H1 (cell line): ENCODE measurements at regions not wholly inside any gene's neighbourhood (a gene's known extent, or its start where the extent isn't known, plus 50 kb on each side); places are given as distances from the start of the nearest gene placed in this dataset.

Experiments used
- ASH2L ChIP-seq: fragments of 200-600, 300-600 bp; sonication (generic); IDR thresholded peaks from one replicate; pipeline ENCODE4 v1.7.1; 2017; ENCODE audit warnings: low read length
- EP300 ChIP-seq, 2 experiments: IDR thresholded peaks; 1 replicate in 1 of 2; 2 replicates in 1 of 2; pipeline ENCODE4 v1.6.1; 2011 to 2012; ENCODE audit warnings: low read depth in 2 of 2, low read length in 2 of 2, mild to moderate bottlenecking in 2 of 2, borderline replicate concordance in 1 of 2, inconsistent platforms in 1 of 2, moderate library complexity in 1 of 2
- GTF2F1 ChIP-seq: IDR thresholded peaks from 2 replicates; pipeline ENCODE4 v1.6.1; 2012; ENCODE audit warnings: low read depth, low read length, improper control_type of control experiment, borderline replicate concordance
- HDAC2 ChIP-seq, 2 experiments: fragments of 300-600 bp in 1 of 2; sonication (generic) in 1 of 2; IDR thresholded peaks; 2 replicates each; pipeline ENCODE4 v1.6.1; 2011 to 2012; ENCODE audit warnings: low read depth in 2 of 2, low read length in 2 of 2, mild to moderate bottlenecking in 2 of 2, moderate library complexity in 2 of 2, borderline replicate concordance in 1 of 2, inconsistent platforms in 1 of 2
- JUN ChIP-seq: IDR thresholded peaks from 2 replicates; pipeline ENCODE4 v1.6.1; 2011; ENCODE audit warnings: low read depth, mild to moderate bottlenecking, improper control_type of control experiment, low read length
- POLR2A ChIP-seq, 2 experiments: IDR thresholded peaks; 1 replicate in 1 of 2; 2 replicates in 1 of 2; pipeline ENCODE4 v1.6.1; 2011; ENCODE audit warnings: low read depth in 2 of 2, low read length in 2 of 2, mild to moderate bottlenecking in 2 of 2; ENCODE audit errors: control extremely low read depth in 1 of 2
- SIRT6 ChIP-seq: IDR thresholded peaks from one replicate; pipeline ENCODE4 v1.7.1; 2012; ENCODE audit warnings: low read length, inconsistent platforms

DNA sequence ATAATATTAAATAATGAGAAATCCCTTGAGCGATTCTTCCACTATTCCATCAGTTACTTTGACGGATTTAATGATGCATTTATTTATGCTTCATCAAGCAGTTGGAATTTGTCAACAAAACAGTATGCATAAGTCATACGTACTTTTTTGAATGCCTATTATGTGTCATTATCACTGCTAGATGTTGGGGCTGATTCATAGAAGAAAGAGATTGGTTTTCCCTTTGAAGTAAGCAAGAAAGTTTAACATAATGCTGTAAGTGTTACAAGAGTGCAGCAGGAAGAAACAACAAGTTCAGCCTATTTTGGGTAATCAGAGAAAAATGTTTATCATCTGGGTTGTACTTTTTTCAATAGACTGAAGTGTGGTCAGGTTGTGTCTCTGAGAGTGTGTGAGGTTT, 121.2 kb upstream of the RANBP3L start (continued):
- TF ChIP-seq SIRT6 (no peak), HDAC2 (IDR thresholded peaks at IDR 0.05; ENCODE audit: borderline replicate concordance in 1 of 2, low read depth in 2 of 2, low read length in 2 of 2) (no peak), POLR2A (IDR thresholded peaks at IDR 0.05; ENCODE audit: control extremely low read depth in 1 of 2, low read depth in 2 of 2, low read length in 2 of 2) (no peak), JUN (no peak), EP300 (IDR thresholded peaks at IDR 0.05; ENCODE audit: borderline replicate concordance in 1 of 2, low read depth in 2 of 2, low read length in 2 of 2) (no peak), ASH2L (no peak), GTF2F1 (no peak)
- TF ChIP-seq, all 59 proteins: peak for 0
